Keratinocyte (primary cell): ENCODE measurements at regions not wholly inside any gene's neighbourhood (a gene's known extent, or its start where the extent isn't known, plus 50 kb on each side); places are given as distances from the start of the nearest gene placed in this dataset.

Experiments
- DNase-seq: peaks from one replicate; pipeline ENCODE4 v3.0.0-alpha.2; 2011; ENCODE audit warnings: low read depth, missing footprints, low spot score
- FAIRE-seq: peaks from 2 replicates; lab custom pipeline; 2011; peaks lifted over from hg19 to GRCh38; lab: Jason Lieb, UNC
- H2AFZ ChIP-seq: 2 replicates; pipeline ENCODE4 v1.6.0; 2012; ENCODE audit warnings: low read length, control low read depth, inconsistent platforms; ENCODE audit not compliant: control insufficient read depth
- H3K27ac ChIP-seq: 2 replicates; pipeline ENCODE4 v1.5.1; 2011; ENCODE audit warnings: low read length; ENCODE audit not compliant: control insufficient read depth, insufficient read depth
- H3K27me3 ChIP-seq: 3 replicates; pipeline ENCODE4 v1.6.0; 2011; ENCODE audit warnings: low read length; ENCODE audit not compliant: control insufficient read depth, insufficient read depth; ENCODE audit errors: extremely low read depth
- H3K36me3 ChIP-seq, 2 experiments: 2 replicates in 1 of 2; 3 replicates in 1 of 2; pipeline ENCODE4 v1.5.1; 2011; ENCODE audit warnings: low read length in 2 of 2, mild to moderate bottlenecking in 1 of 2; ENCODE audit not compliant: control insufficient read depth in 2 of 2, insufficient read depth in 2 of 2; ENCODE audit errors: extremely low read depth in 1 of 2
- H3K4me1 ChIP-seq: 3 replicates; pipeline ENCODE4 v1.5.1; 2011; ENCODE audit warnings: low read length; ENCODE audit not compliant: control insufficient read depth, insufficient read depth; ENCODE audit errors: extremely low read depth
- H3K4me2 ChIP-seq: 3 replicates; pipeline ENCODE4 v1.6.0; 2011; ENCODE audit warnings: low read depth, low read length; ENCODE audit not compliant: control insufficient read depth, insufficient read depth; ENCODE audit errors: extremely low read depth
- H3K4me3 ChIP-seq, 3 experiments: fragments of 200-600 bp in 1 of 3; sonication (generic) in 1 of 3; 2 replicates in 2 of 3; 3 replicates in 1 of 3; pipeline ENCODE4 v1.5.1; 2011 to 2016; ENCODE audit warnings: low read length in 3 of 3, mild to moderate bottlenecking in 3 of 3, control low read depth in 2 of 3, inconsistent platforms in 1 of 3, low read depth in 1 of 3, mixed read lengths in 1 of 3, mixed run types in 1 of 3, moderate library complexity in 1 of 3; ENCODE audit not compliant: control insufficient read depth in 2 of 3, insufficient read depth in 2 of 3; ENCODE audit errors: extremely low read depth in 1 of 3
- H3K79me2 ChIP-seq: 2 replicates; pipeline ENCODE4 v1.6.0; 2012; ENCODE audit warnings: low read length; ENCODE audit not compliant: control insufficient read depth, insufficient read depth
- H3K9ac ChIP-seq: 3 replicates; pipeline ENCODE4 v1.6.0; 2011; ENCODE audit warnings: low read length; ENCODE audit not compliant: control insufficient read depth, insufficient read depth; ENCODE audit errors: extremely low read depth
- H3K9me1 ChIP-seq: 3 replicates; pipeline ENCODE4 v1.6.0; 2011; ENCODE audit warnings: low read length; ENCODE audit not compliant: control insufficient read depth, insufficient read depth; ENCODE audit errors: extremely low read depth
- H3K9me3 ChIP-seq: 2 replicates; pipeline ENCODE4 v1.5.1; 2012; ENCODE audit warnings: low read depth, low read length; ENCODE audit not compliant: control insufficient read depth
- H4K20me1 ChIP-seq: 3 replicates; pipeline ENCODE4 v1.6.0; 2011; ENCODE audit warnings: low read length; ENCODE audit not compliant: control insufficient read depth, insufficient read depth; ENCODE audit errors: extremely low read depth
- EZH2 ChIP-seq: IDR thresholded peaks from one replicate; pipeline ENCODE4 v1.6.1; 2012; ENCODE audit warnings: inconsistent platforms, mild to moderate bottlenecking, low read length, moderate library complexity
- dilution Hi-C: fragments of 300-500 bp; cut with MboI; formaldehyde crosslinking; loops from one replicate; pipeline ENCODE4 v1.7.0; 2020; ENCODE audit warnings: low sequenced_read_pairs; ENCODE audit not compliant: extremely low pct_ligation_motif_present
- TF ChIP-seq, protein P1 (sequence below), 3 experiments: IDR thresholded peaks in 1 of 3; conservative IDR thresholded peaks in 1 of 3; optimal IDR thresholded peaks in 1 of 3; 2 replicates in 2 of 3; 3 replicates in 1 of 3; pipeline versions ENCODE3 to v1.5.1; 2011; ENCODE audit warnings: low read length in 3 of 3, mild to moderate bottlenecking in 3 of 3, moderate library complexity in 2 of 3, control low read depth in 1 of 3, inconsistent platforms in 1 of 3; ENCODE audit not compliant: insufficient read depth in 2 of 3; ENCODE audit errors: extremely low read depth in 1 of 3

DNA sequence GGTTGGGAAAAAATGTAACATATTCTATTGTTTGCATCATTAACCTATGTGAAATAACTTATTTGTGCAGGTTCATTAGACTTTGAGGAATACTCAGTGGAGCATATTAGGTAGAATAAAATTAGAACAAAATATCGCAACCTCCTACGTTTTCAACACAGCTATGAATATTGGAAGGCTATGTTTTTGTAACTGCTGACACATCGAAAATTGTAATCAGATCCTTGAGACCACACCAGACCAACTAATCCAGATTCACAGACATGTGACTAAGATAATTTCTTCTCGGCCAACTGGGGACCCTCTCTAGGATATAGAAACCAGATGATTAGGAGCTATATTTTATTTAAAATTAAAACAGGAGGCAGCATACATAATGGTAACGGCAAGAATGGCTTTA lies 77.5 kb upstream of the VWC2 start:
- dilution Hi-C loops = no loop called here
- no peak overlapping the region for H3K9ac ChIP-seq
- no peaks in the 10 kb centered on the region for H3K4me1 ChIP-seq
- no peak overlapping the region for H3K4me2 ChIP-seq
- no peak for TF ChIP-seq EZH2
- TF ChIP-seq, protein P1, sequence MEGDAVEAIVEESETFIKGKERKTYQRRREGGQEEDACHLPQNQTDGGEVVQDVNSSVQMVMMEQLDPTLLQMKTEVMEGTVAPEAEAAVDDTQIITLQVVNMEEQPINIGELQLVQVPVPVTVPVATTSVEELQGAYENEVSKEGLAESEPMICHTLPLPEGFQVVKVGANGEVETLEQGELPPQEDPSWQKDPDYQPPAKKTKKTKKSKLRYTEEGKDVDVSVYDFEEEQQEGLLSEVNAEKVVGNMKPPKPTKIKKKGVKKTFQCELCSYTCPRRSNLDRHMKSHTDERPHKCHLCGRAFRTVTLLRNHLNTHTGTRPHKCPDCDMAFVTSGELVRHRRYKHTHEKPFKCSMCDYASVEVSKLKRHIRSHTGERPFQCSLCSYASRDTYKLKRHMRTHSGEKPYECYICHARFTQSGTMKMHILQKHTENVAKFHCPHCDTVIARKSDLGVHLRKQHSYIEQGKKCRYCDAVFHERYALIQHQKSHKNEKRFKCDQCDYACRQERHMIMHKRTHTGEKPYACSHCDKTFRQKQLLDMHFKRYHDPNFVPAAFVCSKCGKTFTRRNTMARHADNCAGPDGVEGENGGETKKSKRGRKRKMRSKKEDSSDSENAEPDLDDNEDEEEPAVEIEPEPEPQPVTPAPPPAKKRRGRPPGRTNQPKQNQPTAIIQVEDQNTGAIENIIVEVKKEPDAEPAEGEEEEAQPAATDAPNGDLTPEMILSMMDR (optimal IDR thresholded peaks at IDR 0.05 in 1 of 3, IDR thresholded peaks at IDR 0.05 in 1 of 3, conservative IDR thresholded peaks at IDR 0.05 in 1 of 3; ENCODE audit: extremely low read depth in 1 of 3, insufficient read depth in 2 of 3, low read length in 3 of 3) = no peak
- H2AFZ ChIP-seq = no peak overlapping the region
- no peaks in the 10 kb centered on the region for H4K20me1 ChIP-seq
- H3K27me3 ChIP-seq = no peaks in the 10 kb centered on the region
- no peaks in the 10 kb centered on the region for H3K9me3 ChIP-seq
- no peaks in the 10 kb centered on the region for H3K9me1 ChIP-seq
- FAIRE-seq = no peak
- no peak overlapping the region for H3K4me3 ChIP-seq
- no peak for DNase-seq
- no peaks in the 10 kb centered on the region for H3K79me2 ChIP-seq
- no peaks in the 10 kb centered on the region for H3K36me3 ChIP-seq
- H3K27ac ChIP-seq = no peak overlapping the region

DNA sequence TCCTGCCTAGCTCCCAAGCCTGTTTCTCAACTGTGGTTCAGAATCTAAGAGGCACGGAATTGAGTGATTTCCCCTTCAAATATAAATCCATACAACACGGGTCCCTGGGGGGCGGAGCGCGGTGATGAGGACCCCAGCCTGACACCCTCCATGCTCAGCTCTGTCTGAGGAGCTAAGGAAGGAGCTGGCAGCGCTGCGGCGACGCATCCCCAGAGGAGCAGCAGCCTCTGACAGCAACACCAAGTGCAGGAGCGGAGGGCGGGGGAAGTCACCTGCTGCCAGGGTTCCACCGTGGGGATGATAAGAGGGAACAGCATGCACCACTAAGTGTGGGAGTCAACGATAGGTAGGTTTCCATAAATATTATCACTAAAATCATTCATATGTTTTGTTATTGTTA lies 72.6 kb upstream of the VWC2 start:
- H3K4me2 ChIP-seq = no peak overlapping the region
- no peak overlapping the region for H3K9ac ChIP-seq
- no peaks in the 10 kb centered on the region for H3K9me3 ChIP-seq
- H4K20me1 ChIP-seq = no peaks in the 10 kb centered on the region
- H3K36me3 ChIP-seq = no peaks in the 10 kb centered on the region
- FAIRE-seq = no peak
- no peaks in the 10 kb centered on the region for H3K79me2 ChIP-seq
- H3K27ac ChIP-seq = no peak overlapping the region
- no peak overlapping the region for H2AFZ ChIP-seq
- H3K27me3 ChIP-seq = no peaks in the 10 kb centered on the region
- TF ChIP-seq, protein P1 (optimal IDR thresholded peaks at IDR 0.05 in 1 of 3, IDR thresholded peaks at IDR 0.05 in 1 of 3, conservative IDR thresholded peaks at IDR 0.05 in 1 of 3; ENCODE audit: extremely low read depth in 1 of 3, insufficient read depth in 2 of 3, low read length in 3 of 3) = no peak
- TF ChIP-seq EZH2 = no peak
- no peaks in the 10 kb centered on the region for H3K9me1 ChIP-seq
- H3K4me3 ChIP-seq = no peak overlapping the region
- no peaks in the 10 kb centered on the region for H3K4me1 ChIP-seq
- dilution Hi-C loops = no loop called here
- DNase-seq = no peak
